ENCODE measurements at regions not wholly inside any gene's neighbourhood (a gene's known extent, or its start where the extent isn't known, plus 50 kb on each side); places are given as distances from the start of the nearest gene placed in this dataset.

- no peak for ATAC-seq (replicated peaks in 6 of 8)
- Histone ChIP-seq H3K4me3 (no peak overlapping the region), H3K27ac (no peak overlapping the region), H3K4me1 (replicated peaks in 1 of 2) (peaks cover 0 to 6% of the 10 kb centered on the region in 2 donors)
- in situ Hi-C loops (cut with MboI; ENCODE audit: low pct_unique_long_range_greater_than_20kb in 2 of 9, low sequenced_read_pairs in 9 of 9, unreplicated experiment in 9 of 9): no loop called here
- WGBS, 10 experiments: 44 to 100% (median 93%) methylated on average over 1 to 5 of the region's 5 CpGs; no CpG with 5 or more reads in 1 of the 10 experiments
Observed at GRCh38 chr4:24339260-24339659, 245.1 kb downstream of the DHX15 start.

GRCh38 chr4:24337451-24338190 lies 246.7 kb downstream of the DHX15 start:
- Histone ChIP-seq H3K4me3 (no peak overlapping the region), H3K27ac (no peak overlapping the region), H3K4me1 (replicated peaks in 1 of 2) (peaks cover 0 to 6% of the 10 kb centered on the region in 2 donors)
- 42 to 96% (median 82%) methylated on average over 2 to 12 of the region's 13 CpGs for WGBS, 10 experiments
- ATAC-seq (replicated peaks in 6 of 8): no peak
- in situ Hi-C loops (cut with MboI; ENCODE audit: low pct_unique_long_range_greater_than_20kb in 2 of 9, low sequenced_read_pairs in 9 of 9, unreplicated experiment in 9 of 9): no loop called here

- no peak overlapping the region for H3K27ac ChIP-seq
- peaks cover 0 to 6% of the 10 kb centered on the region in 2 donors for H3K4me1 ChIP-seq (replicated peaks in 1 of 2)
- 0 to 88% (median 80%) methylated on average over 1 to 4 of the region's 4 CpGs; no CpG with 5 or more reads in 1 of the 10 experiments for WGBS, 10 experiments
- ATAC-seq (replicated peaks in 6 of 8): peak in 3 of 8 experiments; percentile 53 to 70 (median 69)
- H3K4me3 ChIP-seq: no peak overlapping the region
- in situ Hi-C loops (cut with MboI; ENCODE audit: low pct_unique_long_range_greater_than_20kb in 2 of 9, low sequenced_read_pairs in 9 of 9, unreplicated experiment in 9 of 9): no loop called here
Observed at GRCh38 chr4:24335616-24336015, 248.7 kb downstream of the DHX15 start.

- H3K27ac ChIP-seq: no peak overlapping the region
- ATAC-seq (replicated peaks in 6 of 8): no peak
- H3K4me3 ChIP-seq: no peak overlapping the region
- peaks cover 0 to 6% of the 10 kb centered on the region in 2 donors for H3K4me1 ChIP-seq (replicated peaks in 1 of 2)
- 60 to 100% (median 79%) methylated on average over 1 to 3 of the region's 3 CpGs; no CpG with 5 or more reads in 2 of the 10 experiments for WGBS, 10 experiments
- in situ Hi-C loops (cut with MboI; ENCODE audit: low pct_unique_long_range_greater_than_20kb in 2 of 9, low sequenced_read_pairs in 9 of 9, unreplicated experiment in 9 of 9): no loop called here
Observed at GRCh38 chr4:24334906-24335305, 249.4 kb downstream of the DHX15 start.

GRCh38 chr4:24330573-24330972 lies 253.8 kb downstream of the DHX15 start:
- Histone ChIP-seq H3K27ac (no peak overlapping the region), H3K4me1 (replicated peaks in 1 of 2) (peaks cover 0 to 3% of the 10 kb centered on the region in 2 donors), H3K4me3 (no peak overlapping the region)
- in situ Hi-C loops (cut with MboI; ENCODE audit: low pct_unique_long_range_greater_than_20kb in 2 of 9, low sequenced_read_pairs in 9 of 9, unreplicated experiment in 9 of 9): no loop called here
- ATAC-seq (replicated peaks in 6 of 8): no peak

GRCh38 chr4:24330172-24330571 lies 254.2 kb downstream of the DHX15 start:
- WGBS, 10 experiments: 18 to 100% (median 100%) methylated on average over 1 to 3 of the region's 4 CpGs; no CpG with 5 or more reads in 5 of the 10 experiments
- Histone ChIP-seq H3K4me3 (no peak overlapping the region), H3K4me1 (replicated peaks in 1 of 2) (peaks cover 0 to 3% of the 10 kb centered on the region in 2 donors), H3K27ac (no peak overlapping the region)
- in situ Hi-C loops (cut with MboI; ENCODE audit: low pct_unique_long_range_greater_than_20kb in 2 of 9, low sequenced_read_pairs in 9 of 9, unreplicated experiment in 9 of 9): no loop called here
- no peak for ATAC-seq (replicated peaks in 6 of 8)

- ATAC-seq (replicated peaks in 6 of 8): no peak
- H3K27ac ChIP-seq: no peak overlapping the region
- in situ Hi-C loops (cut with MboI; ENCODE audit: low pct_unique_long_range_greater_than_20kb in 2 of 9, low sequenced_read_pairs in 9 of 9, unreplicated experiment in 9 of 9): no loop called here
- WGBS, 10 experiments: 0 to 76% (median 35%) methylated on average over 1 to 5 of the region's 7 CpGs; no CpG with 5 or more reads in 1 of the 10 experiments
- H3K4me1 ChIP-seq (replicated peaks in 1 of 2): peaks cover 0 to 3% of the 10 kb centered on the region in 2 donors
- no peak overlapping the region for H3K4me3 ChIP-seq
Observed at GRCh38 chr4:24328711-24329110, 255.6 kb downstream of the DHX15 start.

- no peak for ATAC-seq (replicated peaks in 6 of 8)
- in situ Hi-C loops (cut with MboI; ENCODE audit: low pct_unique_long_range_greater_than_20kb in 2 of 9, low sequenced_read_pairs in 9 of 9, unreplicated experiment in 9 of 9): no loop called here
- Histone ChIP-seq H3K4me1 (replicated peaks in 1 of 2) (peaks cover 0 to 3% of the 10 kb centered on the region in 2 donors), H3K4me3 (no peak overlapping the region), H3K27ac (no peak overlapping the region)
- WGBS, 10 experiments: 20 to 79% (median 40%) methylated on average over 1 of the region's 1 CpG; no CpG with 5 or more reads in 5 of the 10 experiments
Observed at GRCh38 chr4:24328310-24328709, 256.0 kb downstream of the DHX15 start.

GRCh38 chr4:24322995-24323394 lies 261.4 kb downstream of the DHX15 start:
- Histone ChIP-seq H3K4me1 (replicated peaks in 1 of 2) (peaks cover 18 to 20% of the 10 kb centered on the region in 2 donors), H3K4me3 (no peak overlapping the region), H3K27ac (no peak overlapping the region)
- in situ Hi-C loops (cut with MboI; ENCODE audit: low pct_unique_long_range_greater_than_20kb in 2 of 9, low sequenced_read_pairs in 9 of 9, unreplicated experiment in 9 of 9): no loop called here
- 20 to 40% (median 37%) methylated on average over 1 of the region's 3 CpGs; no CpG with 5 or more reads in 6 of the 10 experiments for WGBS, 10 experiments
- peak in 2 of 8 experiments; percentile 26 to 33 for ATAC-seq (replicated peaks in 6 of 8)

- H3K4me1 ChIP-seq (replicated peaks in 1 of 2): peaks cover 18 to 22% of the 10 kb centered on the region in 2 donors
- no peak overlapping the region for H3K4me3 ChIP-seq
- WGBS, 10 experiments: 0 to 100% methylated on average over 1 of the region's 1 CpG; no CpG with 5 or more reads in 8 of the 10 experiments
- in situ Hi-C loops (cut with MboI; ENCODE audit: low pct_unique_long_range_greater_than_20kb in 2 of 9, low sequenced_read_pairs in 9 of 9, unreplicated experiment in 9 of 9): no loop called here
- H3K27ac ChIP-seq: no peak overlapping the region
- ATAC-seq (replicated peaks in 6 of 8): peak in 7 of 8 experiments; percentile 29 to 92 (median 57)
Observed at GRCh38 chr4:24322511-24322910, 261.8 kb downstream of the DHX15 start.

- 6 to 63% (median 30%) methylated on average over 1 to 6 of the region's 6 CpGs; no CpG with 5 or more reads in 1 of the 10 experiments for WGBS, 10 experiments
- in situ Hi-C loops (cut with MboI; ENCODE audit: low pct_unique_long_range_greater_than_20kb in 2 of 9, low sequenced_read_pairs in 9 of 9, unreplicated experiment in 9 of 9): no loop called here
- H3K4me1 ChIP-seq (replicated peaks in 1 of 2): peaks cover 18 to 22% of the 10 kb centered on the region in 2 donors
- no peak overlapping the region for H3K27ac ChIP-seq
- H3K4me3 ChIP-seq: no peak overlapping the region
- ATAC-seq (replicated peaks in 6 of 8): peak in 1 of 8 experiments; percentile 21
Observed at GRCh38 chr4:24321616-24322015, 262.7 kb downstream of the DHX15 start.

GRCh38 chr4:24321131-24321530 lies 263.2 kb downstream of the DHX15 start:
- in situ Hi-C loops (cut with MboI; ENCODE audit: low pct_unique_long_range_greater_than_20kb in 2 of 9, low sequenced_read_pairs in 9 of 9, unreplicated experiment in 9 of 9): no loop called here
- Histone ChIP-seq H3K4me1 (replicated peaks in 1 of 2) (peaks cover 18 to 22% of the 10 kb centered on the region in 2 donors), H3K27ac (no peak overlapping the region), H3K4me3 (no peak overlapping the region)
- peak in 3 of 8 experiments; percentile 41 to 68 (median 50) for ATAC-seq (replicated peaks in 6 of 8)
- 15 to 67% (median 41%) methylated on average over 1 to 6 of the region's 6 CpGs for WGBS, 10 experiments

GRCh38 chr4:24319387-24319786 lies 265.0 kb downstream of the DHX15 start:
- 37 to 100% (median 85%) methylated on average over 2 to 5 of the region's 5 CpGs for WGBS, 10 experiments
- H3K27ac ChIP-seq: no peak overlapping the region
- peaks cover 18 to 22% of the 10 kb centered on the region in 2 donors for H3K4me1 ChIP-seq (replicated peaks in 1 of 2)
- no peak overlapping the region for H3K4me3 ChIP-seq
- in situ Hi-C loops (cut with MboI; ENCODE audit: low pct_unique_long_range_greater_than_20kb in 2 of 9, low sequenced_read_pairs in 9 of 9, unreplicated experiment in 9 of 9): no loop called here
- ATAC-seq (replicated peaks in 6 of 8): no peak

- ATAC-seq (replicated peaks in 6 of 8): no peak
- 100% methylated on average over 1 of the region's 1 CpG; no CpG with 5 or more reads in 8 of the 10 experiments for WGBS, 10 experiments
- Histone ChIP-seq H3K4me1 (replicated peaks in 1 of 2) (peaks cover 0 to 2% of the 10 kb centered on the region in 2 donors), H3K27ac (no peak overlapping the region), H3K4me3 (no peak overlapping the region)
- in situ Hi-C loops (cut with MboI; ENCODE audit: low pct_unique_long_range_greater_than_20kb in 2 of 9, low sequenced_read_pairs in 9 of 9, unreplicated experiment in 9 of 9): no loop called here
Observed at GRCh38 chr4:24315056-24315455, 269.3 kb downstream of the DHX15 start.

Measured in motor neuron (in vitro differentiated cells).